A673 (cell line): ENCODE measurements at regions not wholly inside any gene's neighbourhood (a gene's known extent, or its start where the extent isn't known, plus 50 kb on each side); places are given as distances from the start of the nearest gene placed in this dataset.

Source experiments
- BruUV-seq: library from RNA; stranded (reverse); fragments of 400-500 nt; replicated peaks from 2 replicates; lab custom pipeline; 2021; lab: Mats Ljungman, UMichigan
- CTCF ChIA-PET: fragments of 300-600 bp; sonication (Branson Sonifier 250); formaldehyde crosslinking; loops from one replicate; lab custom pipeline; 2022; ENCODE audit warnings: antibody characterized with exemption; lab: Charles Lee
- POLR2A ChIA-PET: fragments of 300-600 bp; sonication (Branson Sonifier 250); formaldehyde crosslinking; loops from one replicate; lab custom pipeline; 2022; ENCODE audit warnings: antibody characterized with exemption; ENCODE audit not compliant: low non-redundant PET; lab: Charles Lee
- DNase-seq: peaks from one replicate; pipeline ENCODE4 v3.0.0-alpha.2; 2015; ENCODE audit warnings: low spot score
- H3K27ac ChIP-seq: fragments of 200-600 bp; sonication (generic); 2 replicates; pipeline ENCODE4 v1.5.1; 2016; ENCODE audit warnings: mixed run types, low read depth, mild to moderate bottlenecking, mixed read lengths, antibody characterized with exemption, low read length; ENCODE audit not compliant: poor library complexity, severe bottlenecking
- H3K27me3 ChIP-seq: fragments of 200-600 bp; sonication (generic); replicated peaks from 2 replicates; pipeline ENCODE4 v1.6.1; 2017; ENCODE audit warnings: mixed run types, low read depth, mild to moderate bottlenecking, mixed read lengths, antibody characterized with exemption, low read length; ENCODE audit not compliant: insufficient read depth, poor library complexity
- H3K36me3 ChIP-seq: fragments of 200-600 bp; sonication (generic); 2 replicates; pipeline ENCODE4 v1.6.1; 2016; ENCODE audit warnings: mixed run types, mild to moderate bottlenecking, mixed read lengths, antibody characterized with exemption, low read length; ENCODE audit not compliant: insufficient read depth, poor library complexity, severe bottlenecking
- H3K4me1 ChIP-seq: fragments of 200-600 bp; sonication (generic); 2 replicates; pipeline ENCODE4 v1.6.1; 2017; ENCODE audit warnings: mixed run types, mild to moderate bottlenecking, mixed read lengths, antibody characterized with exemption, low read length; ENCODE audit not compliant: insufficient read depth, poor library complexity, severe bottlenecking
- H3K4me3 ChIP-seq: fragments of 200-600 bp; sonication (generic); 2 replicates; pipeline ENCODE4 v1.5.1; 2016; ENCODE audit warnings: low read depth, mixed run types, mild to moderate bottlenecking, mixed read lengths, low read length; ENCODE audit not compliant: poor library complexity, severe bottlenecking
- H3K9me3 ChIP-seq: fragments of 200-600 bp; sonication (generic); 2 replicates; pipeline ENCODE4 v1.6.1; 2016; ENCODE audit warnings: mixed run types, low read depth, mild to moderate bottlenecking, mixed read lengths, antibody characterized with exemption, low read length; ENCODE audit not compliant: poor library complexity, severe bottlenecking
- CTCF ChIP-seq: fragments of 300-800, 200-600 bp; sonication (generic); conservative IDR thresholded peaks from 2 replicates; pipeline ENCODE4 v1.5.1; 2017; ENCODE audit warnings: low read depth, mild to moderate bottlenecking, antibody characterized with exemption, low read length, moderate library complexity, mixed read lengths
- EZH2 ChIP-seq: fragments of 200-600 bp; sonication (generic); IDR thresholded peaks from 2 replicates; pipeline ENCODE4 v1.6.1; 2017; ENCODE audit warnings: borderline replicate concordance, low read depth, mild to moderate bottlenecking, mixed read lengths, antibody characterized with exemption, low read length; ENCODE audit not compliant: poor library complexity, severe bottlenecking
- intact Hi-C: fragments of 100-400 bp; cut with micrococcal nuclease; formaldehyde crosslinking; loops from one replicate; pipeline ENCODE4 v1.10.0; 2022; ENCODE audit not compliant: unreplicated experiment

GRCh38 chr16:66166490-66166889 lies 200.0 kb upstream of the CDH5 start:
- Histone ChIP-seq H3K27ac (no peak overlapping the region), H3K4me1 (no peaks in the 10 kb centered on the region), H3K27me3 (no peaks in the 10 kb centered on the region), H3K9me3 (no peaks in the 10 kb centered on the region), H3K4me3 (no peak overlapping the region), H3K36me3 (no peaks in the 10 kb centered on the region)
- POLR2A ChIA-PET = no interaction called here
- CTCF ChIA-PET = no interaction called here
- intact Hi-C loops = loop anchor here (10.0 kb wide), 1 partner anchor 332 kb away; no protein-coding TSS in a partner anchor
- DNase-seq = no peak
- TF ChIP-seq CTCF (no peak), EZH2 (no peak)
- BruUV-seq = no TSS peak

- BruUV-seq = no TSS peak
- ChIA-PET CTCF (no interaction called here), POLR2A (no interaction called here)
- TF ChIP-seq EZH2 (no peak), CTCF (no peak)
- no peak overlapping the region for H3K27ac ChIP-seq
- intact Hi-C loops = loop anchor here (10.0 kb wide), 1 partner anchor 331 kb away; no protein-coding TSS in a partner anchor
- no peaks in the 10 kb centered on the region for H3K9me3 ChIP-seq
- H3K4me1 ChIP-seq = no peaks in the 10 kb centered on the region
- H3K4me3 ChIP-seq = no peak overlapping the region
- H3K36me3 ChIP-seq = no peaks in the 10 kb centered on the region
- DNase-seq = no peak
- H3K27me3 ChIP-seq = no peaks in the 10 kb centered on the region
Observed at GRCh38 chr16:66165879-66166278, 200.6 kb upstream of the CDH5 start.

- Histone ChIP-seq H3K36me3 (no peaks in the 10 kb centered on the region), H3K27ac (no peak overlapping the region), H3K9me3 (no peaks in the 10 kb centered on the region), H3K4me3 (no peak overlapping the region), H3K27me3 (no peaks in the 10 kb centered on the region), H3K4me1 (no peaks in the 10 kb centered on the region)
- ChIA-PET POLR2A (no interaction called here), CTCF (no interaction called here)
- intact Hi-C loops = loop anchor here (10.0 kb wide), 1 partner anchor 330 kb away; no protein-coding TSS in a partner anchor
- no peak for DNase-seq
- BruUV-seq = no TSS peak
- TF ChIP-seq CTCF (no peak), EZH2 (no peak)
Observed at GRCh38 chr16:66164581-66165247, 201.8 kb upstream of the CDH5 start.
